ENCODE measurements at regions not wholly inside any gene's neighbourhood (a gene's known extent, or its start where the extent isn't known, plus 50 kb on each side); places are given as distances from the start of the nearest gene placed in this dataset.

- no peak for DNase-seq
Observed at GRCh38 chr14:97841762-97842161, 1044.6 kb downstream of the VRK1 start.

GRCh38 chr14:97843066-97843465, 1045.9 kb downstream of the VRK1 start:
- DNase-seq, result peak; percentile 28

GRCh38 chr14:97844042-97844441, 1046.9 kb downstream of the VRK1 start:
- DNase-seq, result no peak

- DNase-seq, result no peak
Observed at GRCh38 chr14:97846156-97846555, 1049.0 kb downstream of the VRK1 start.

GRCh38 chr14:97848317-97848980, 1051.3 kb downstream of the VRK1 start:
- peak; percentile 34 for DNase-seq

- DNase-seq, result peak; percentile 36
Observed at GRCh38 chr14:97850466-97850865, 1053.3 kb downstream of the VRK1 start.

- DNase-seq, result no peak
Observed at GRCh38 chr14:97850886-97851285, 1053.7 kb downstream of the VRK1 start.

- DNase-seq, result peak; percentile 99
Observed at GRCh38 chr14:97851428-97851995, 1054.3 kb downstream of the VRK1 start.

GRCh38 chr14:97854918-97855317, 1057.7 kb downstream of the VRK1 start:
- no peak for DNase-seq

GRCh38 chr14:97866195-97866594, 1069.0 kb downstream of the VRK1 start:
- no peak for DNase-seq

- DNase-seq, result peak; percentile 54
Observed at GRCh38 chr14:97866664-97867063, 1069.5 kb downstream of the VRK1 start.

GRCh38 chr14:97873291-97873690, 1076.1 kb downstream of the VRK1 start:
- peak; percentile 25 for DNase-seq

- DNase-seq, result no peak
Observed at GRCh38 chr14:97874394-97874793, 1077.2 kb downstream of the VRK1 start.

GRCh38 chr14:97878206-97878605, 1081.0 kb downstream of the VRK1 start:
- DNase-seq, result no peak

GRCh38 chr14:97878727-97879126, 1081.5 kb downstream of the VRK1 start:
- DNase-seq, result no peak

- no peak for DNase-seq
Observed at GRCh38 chr14:97887690-97888089, 1090.5 kb downstream of the VRK1 start.

- no peak for DNase-seq
Observed at GRCh38 chr14:97888331-97888730, 1091.1 kb downstream of the VRK1 start.

- DNase-seq, result no peak
Observed at GRCh38 chr14:97891515-97891914, 1094.3 kb downstream of the VRK1 start.

- no peak for DNase-seq
Observed at GRCh38 chr14:97894552-97894951, 1097.4 kb downstream of the VRK1 start.

- DNase-seq, result no peak
Observed at GRCh38 chr14:97900196-97900854, 1103.1 kb downstream of the VRK1 start.

GRCh38 chr14:97902630-97903029, 1105.4 kb downstream of the VRK1 start:
- DNase-seq, result no peak

GRCh38 chr14:97903821-97904220, 1106.6 kb downstream of the VRK1 start:
- DNase-seq, result no peak

GRCh38 chr14:97912217-97912616, 1115.0 kb downstream of the VRK1 start:
- no peak for DNase-seq

- DNase-seq, result no peak
Observed at GRCh38 chr14:97916100-97916499, 1118.9 kb downstream of the VRK1 start.
